GM23338 (cell line): ENCODE measurements at regions not wholly inside any gene's neighbourhood (a gene's known extent, or its start where the extent isn't known, plus 50 kb on each side); places are given as distances from the start of the nearest gene placed in this dataset.

Experiments
- CREB1 ChIP-seq: fragments of 250-450 bp; sonication (Bioruptor Pico); IDR thresholded peaks from 2 replicates; pipeline ENCODE4 v1.5.0; 2020; ENCODE audit warnings: low read depth, mild to moderate bottlenecking, moderate library complexity
- EZH2 ChIP-seq: fragments of 200-600 bp; sonication (generic); IDR thresholded peaks from one replicate; pipeline ENCODE4 v1.8.0; 2017; ENCODE audit warnings: antibody characterized with exemption, mild to moderate bottlenecking, low read depth; ENCODE audit not compliant: unreplicated experiment
- EZH2phosphoT487 ChIP-seq: fragments of 200-600 bp; sonication (generic); IDR thresholded peaks from one replicate; pipeline ENCODE4 v1.8.1; 2018; ENCODE audit warnings: antibody characterized with exemption; ENCODE audit not compliant: unreplicated experiment
- JUNB ChIP-seq: IDR thresholded peaks from one replicate; pipeline ENCODE4 v1.6.1; 2016; ENCODE audit warnings: antibody characterized with exemption; ENCODE audit not compliant: unreplicated experiment
- NANOG ChIP-seq: IDR thresholded peaks from 2 replicates; pipeline ENCODE4 v1.6.1; 2016; ENCODE audit warnings: antibody characterized with exemption, borderline replicate concordance
- POLR2AphosphoS5 ChIP-seq: IDR thresholded peaks from 2 replicates; pipeline ENCODE4 v1.6.1; 2016; ENCODE audit warnings: antibody characterized with exemption, low read depth
- STAT1 ChIP-seq: IDR thresholded peaks from one replicate; pipeline ENCODE4 v1.6.1; 2016; ENCODE audit warnings: antibody characterized with exemption; ENCODE audit not compliant: unreplicated experiment
- ZNF114 ChIP-seq: fragments of 250-450 bp; sonication (Bioruptor Pico); IDR thresholded peaks from 2 replicates; pipeline ENCODE4 v1.5.0; 2020; ENCODE audit warnings: mild to moderate bottlenecking, moderate library complexity
- ZNF331 ChIP-seq: fragments of 250-450 bp; sonication (Bioruptor Pico); IDR thresholded peaks from 2 replicates; pipeline ENCODE4 v1.5.0; 2020; ENCODE audit warnings: low read depth, mild to moderate bottlenecking, moderate library complexity
- TF ChIP-seq, protein P1 (sequence below), 2 experiments: fragments of 200-600 bp in 1 of 2; sonication (generic) in 1 of 2; conservative IDR thresholded peaks; 2 replicates each; pipeline versions ENCODE4 v1.5.1 to v1.6.1; 2016 to 2017; ENCODE audit warnings: antibody characterized with exemption in 2 of 2, low read depth in 2 of 2, mild to moderate bottlenecking in 2 of 2, moderate library complexity in 1 of 2
- TF ChIP-seq, protein P2 (sequence below): IDR thresholded peaks from 2 replicates; pipeline ENCODE4 v1.6.1; 2016; ENCODE audit warnings: antibody characterized with exemption
- TF ChIP-seq, protein P3 (sequence below): IDR thresholded peaks from one replicate; pipeline ENCODE4 v1.6.1; 2018; ENCODE audit warnings: antibody characterized with exemption; ENCODE audit not compliant: unreplicated experiment
- TF ChIP-seq, protein P4 (sequence below): fragments of 250-450 bp; sonication (Bioruptor Pico); IDR thresholded peaks from 2 replicates; pipeline ENCODE4 v1.5.0; 2020; ENCODE audit warnings: mild to moderate bottlenecking, moderate library complexity

DNA sequence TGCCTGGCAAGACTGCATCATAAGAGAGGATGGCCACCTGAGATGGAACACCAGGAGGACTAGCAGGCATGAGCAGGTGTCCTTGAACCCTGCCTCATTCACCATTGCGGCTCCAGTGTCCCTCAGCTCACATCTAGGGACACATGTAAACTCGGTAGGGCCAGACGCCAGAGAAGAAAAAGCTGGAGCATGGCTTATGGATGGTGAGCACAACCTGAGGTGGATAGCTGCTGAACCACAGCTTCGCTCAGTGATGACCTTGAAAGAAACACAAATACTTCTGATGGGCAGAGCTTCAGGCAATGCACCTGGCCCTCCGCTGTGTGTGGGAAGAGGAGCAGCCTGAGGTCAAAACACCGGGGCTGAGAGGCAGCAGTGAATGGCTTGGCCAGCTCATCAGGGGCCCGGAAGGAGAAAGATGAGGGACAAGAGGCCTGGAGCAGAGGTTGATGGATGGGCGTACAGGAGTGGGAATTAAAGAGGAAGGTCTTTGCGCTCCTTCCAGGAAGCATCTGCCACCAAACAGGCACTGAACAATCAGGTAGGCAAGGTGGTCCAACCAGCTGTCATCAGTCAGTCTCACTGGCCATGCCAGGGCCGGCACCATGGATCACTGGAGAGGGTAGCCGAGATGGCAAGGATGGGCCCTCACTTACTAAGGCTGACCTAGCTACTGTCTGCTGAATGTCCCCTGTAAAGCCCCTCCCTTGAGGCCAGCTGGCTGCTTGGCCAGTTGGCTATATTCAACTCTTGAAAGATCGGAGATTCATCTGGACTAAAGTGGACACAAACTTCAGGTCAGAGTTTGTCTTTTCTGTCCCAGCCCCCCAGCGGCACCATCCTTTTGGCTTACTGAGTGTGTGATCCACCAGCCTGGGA is 89.7 kb downstream of the MYEOV start:
- no peak for TF ChIP-seq ZNF114 (CRISPR knock-in tag)
- TF ChIP-seq EZH2phosphoT487 = no peak
- TF ChIP-seq JUNB = no peak
- TF ChIP-seq, protein P1, sequence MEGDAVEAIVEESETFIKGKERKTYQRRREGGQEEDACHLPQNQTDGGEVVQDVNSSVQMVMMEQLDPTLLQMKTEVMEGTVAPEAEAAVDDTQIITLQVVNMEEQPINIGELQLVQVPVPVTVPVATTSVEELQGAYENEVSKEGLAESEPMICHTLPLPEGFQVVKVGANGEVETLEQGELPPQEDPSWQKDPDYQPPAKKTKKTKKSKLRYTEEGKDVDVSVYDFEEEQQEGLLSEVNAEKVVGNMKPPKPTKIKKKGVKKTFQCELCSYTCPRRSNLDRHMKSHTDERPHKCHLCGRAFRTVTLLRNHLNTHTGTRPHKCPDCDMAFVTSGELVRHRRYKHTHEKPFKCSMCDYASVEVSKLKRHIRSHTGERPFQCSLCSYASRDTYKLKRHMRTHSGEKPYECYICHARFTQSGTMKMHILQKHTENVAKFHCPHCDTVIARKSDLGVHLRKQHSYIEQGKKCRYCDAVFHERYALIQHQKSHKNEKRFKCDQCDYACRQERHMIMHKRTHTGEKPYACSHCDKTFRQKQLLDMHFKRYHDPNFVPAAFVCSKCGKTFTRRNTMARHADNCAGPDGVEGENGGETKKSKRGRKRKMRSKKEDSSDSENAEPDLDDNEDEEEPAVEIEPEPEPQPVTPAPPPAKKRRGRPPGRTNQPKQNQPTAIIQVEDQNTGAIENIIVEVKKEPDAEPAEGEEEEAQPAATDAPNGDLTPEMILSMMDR (conservative IDR thresholded peaks at IDR 0.05; ENCODE audit: low read depth in 2 of 2) = no peak
- TF ChIP-seq, protein P2, sequence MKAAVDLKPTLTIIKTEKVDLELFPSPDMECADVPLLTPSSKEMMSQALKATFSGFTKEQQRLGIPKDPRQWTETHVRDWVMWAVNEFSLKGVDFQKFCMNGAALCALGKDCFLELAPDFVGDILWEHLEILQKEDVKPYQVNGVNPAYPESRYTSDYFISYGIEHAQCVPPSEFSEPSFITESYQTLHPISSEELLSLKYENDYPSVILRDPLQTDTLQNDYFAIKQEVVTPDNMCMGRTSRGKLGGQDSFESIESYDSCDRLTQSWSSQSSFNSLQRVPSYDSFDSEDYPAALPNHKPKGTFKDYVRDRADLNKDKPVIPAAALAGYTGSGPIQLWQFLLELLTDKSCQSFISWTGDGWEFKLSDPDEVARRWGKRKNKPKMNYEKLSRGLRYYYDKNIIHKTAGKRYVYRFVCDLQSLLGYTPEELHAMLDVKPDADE = no peak
- TF ChIP-seq POLR2AphosphoS5 = no peak
- TF ChIP-seq, protein P3, sequence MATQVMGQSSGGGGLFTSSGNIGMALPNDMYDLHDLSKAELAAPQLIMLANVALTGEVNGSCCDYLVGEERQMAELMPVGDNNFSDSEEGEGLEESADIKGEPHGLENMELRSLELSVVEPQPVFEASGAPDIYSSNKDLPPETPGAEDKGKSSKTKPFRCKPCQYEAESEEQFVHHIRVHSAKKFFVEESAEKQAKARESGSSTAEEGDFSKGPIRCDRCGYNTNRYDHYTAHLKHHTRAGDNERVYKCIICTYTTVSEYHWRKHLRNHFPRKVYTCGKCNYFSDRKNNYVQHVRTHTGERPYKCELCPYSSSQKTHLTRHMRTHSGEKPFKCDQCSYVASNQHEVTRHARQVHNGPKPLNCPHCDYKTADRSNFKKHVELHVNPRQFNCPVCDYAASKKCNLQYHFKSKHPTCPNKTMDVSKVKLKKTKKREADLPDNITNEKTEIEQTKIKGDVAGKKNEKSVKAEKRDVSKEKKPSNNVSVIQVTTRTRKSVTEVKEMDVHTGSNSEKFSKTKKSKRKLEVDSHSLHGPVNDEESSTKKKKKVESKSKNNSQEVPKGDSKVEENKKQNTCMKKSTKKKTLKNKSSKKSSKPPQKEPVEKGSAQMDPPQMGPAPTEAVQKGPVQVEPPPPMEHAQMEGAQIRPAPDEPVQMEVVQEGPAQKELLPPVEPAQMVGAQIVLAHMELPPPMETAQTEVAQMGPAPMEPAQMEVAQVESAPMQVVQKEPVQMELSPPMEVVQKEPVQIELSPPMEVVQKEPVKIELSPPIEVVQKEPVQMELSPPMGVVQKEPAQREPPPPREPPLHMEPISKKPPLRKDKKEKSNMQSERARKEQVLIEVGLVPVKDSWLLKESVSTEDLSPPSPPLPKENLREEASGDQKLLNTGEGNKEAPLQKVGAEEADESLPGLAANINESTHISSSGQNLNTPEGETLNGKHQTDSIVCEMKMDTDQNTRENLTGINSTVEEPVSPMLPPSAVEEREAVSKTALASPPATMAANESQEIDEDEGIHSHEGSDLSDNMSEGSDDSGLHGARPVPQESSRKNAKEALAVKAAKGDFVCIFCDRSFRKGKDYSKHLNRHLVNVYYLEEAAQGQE = no peak
- TF ChIP-seq EZH2 = no peak
- TF ChIP-seq CREB1 (CRISPR knock-in tag) = no peak
- no peak for TF ChIP-seq STAT1
- no peak for TF ChIP-seq NANOG
- TF ChIP-seq ZNF331 = no peak
- TF ChIP-seq, protein P4, sequence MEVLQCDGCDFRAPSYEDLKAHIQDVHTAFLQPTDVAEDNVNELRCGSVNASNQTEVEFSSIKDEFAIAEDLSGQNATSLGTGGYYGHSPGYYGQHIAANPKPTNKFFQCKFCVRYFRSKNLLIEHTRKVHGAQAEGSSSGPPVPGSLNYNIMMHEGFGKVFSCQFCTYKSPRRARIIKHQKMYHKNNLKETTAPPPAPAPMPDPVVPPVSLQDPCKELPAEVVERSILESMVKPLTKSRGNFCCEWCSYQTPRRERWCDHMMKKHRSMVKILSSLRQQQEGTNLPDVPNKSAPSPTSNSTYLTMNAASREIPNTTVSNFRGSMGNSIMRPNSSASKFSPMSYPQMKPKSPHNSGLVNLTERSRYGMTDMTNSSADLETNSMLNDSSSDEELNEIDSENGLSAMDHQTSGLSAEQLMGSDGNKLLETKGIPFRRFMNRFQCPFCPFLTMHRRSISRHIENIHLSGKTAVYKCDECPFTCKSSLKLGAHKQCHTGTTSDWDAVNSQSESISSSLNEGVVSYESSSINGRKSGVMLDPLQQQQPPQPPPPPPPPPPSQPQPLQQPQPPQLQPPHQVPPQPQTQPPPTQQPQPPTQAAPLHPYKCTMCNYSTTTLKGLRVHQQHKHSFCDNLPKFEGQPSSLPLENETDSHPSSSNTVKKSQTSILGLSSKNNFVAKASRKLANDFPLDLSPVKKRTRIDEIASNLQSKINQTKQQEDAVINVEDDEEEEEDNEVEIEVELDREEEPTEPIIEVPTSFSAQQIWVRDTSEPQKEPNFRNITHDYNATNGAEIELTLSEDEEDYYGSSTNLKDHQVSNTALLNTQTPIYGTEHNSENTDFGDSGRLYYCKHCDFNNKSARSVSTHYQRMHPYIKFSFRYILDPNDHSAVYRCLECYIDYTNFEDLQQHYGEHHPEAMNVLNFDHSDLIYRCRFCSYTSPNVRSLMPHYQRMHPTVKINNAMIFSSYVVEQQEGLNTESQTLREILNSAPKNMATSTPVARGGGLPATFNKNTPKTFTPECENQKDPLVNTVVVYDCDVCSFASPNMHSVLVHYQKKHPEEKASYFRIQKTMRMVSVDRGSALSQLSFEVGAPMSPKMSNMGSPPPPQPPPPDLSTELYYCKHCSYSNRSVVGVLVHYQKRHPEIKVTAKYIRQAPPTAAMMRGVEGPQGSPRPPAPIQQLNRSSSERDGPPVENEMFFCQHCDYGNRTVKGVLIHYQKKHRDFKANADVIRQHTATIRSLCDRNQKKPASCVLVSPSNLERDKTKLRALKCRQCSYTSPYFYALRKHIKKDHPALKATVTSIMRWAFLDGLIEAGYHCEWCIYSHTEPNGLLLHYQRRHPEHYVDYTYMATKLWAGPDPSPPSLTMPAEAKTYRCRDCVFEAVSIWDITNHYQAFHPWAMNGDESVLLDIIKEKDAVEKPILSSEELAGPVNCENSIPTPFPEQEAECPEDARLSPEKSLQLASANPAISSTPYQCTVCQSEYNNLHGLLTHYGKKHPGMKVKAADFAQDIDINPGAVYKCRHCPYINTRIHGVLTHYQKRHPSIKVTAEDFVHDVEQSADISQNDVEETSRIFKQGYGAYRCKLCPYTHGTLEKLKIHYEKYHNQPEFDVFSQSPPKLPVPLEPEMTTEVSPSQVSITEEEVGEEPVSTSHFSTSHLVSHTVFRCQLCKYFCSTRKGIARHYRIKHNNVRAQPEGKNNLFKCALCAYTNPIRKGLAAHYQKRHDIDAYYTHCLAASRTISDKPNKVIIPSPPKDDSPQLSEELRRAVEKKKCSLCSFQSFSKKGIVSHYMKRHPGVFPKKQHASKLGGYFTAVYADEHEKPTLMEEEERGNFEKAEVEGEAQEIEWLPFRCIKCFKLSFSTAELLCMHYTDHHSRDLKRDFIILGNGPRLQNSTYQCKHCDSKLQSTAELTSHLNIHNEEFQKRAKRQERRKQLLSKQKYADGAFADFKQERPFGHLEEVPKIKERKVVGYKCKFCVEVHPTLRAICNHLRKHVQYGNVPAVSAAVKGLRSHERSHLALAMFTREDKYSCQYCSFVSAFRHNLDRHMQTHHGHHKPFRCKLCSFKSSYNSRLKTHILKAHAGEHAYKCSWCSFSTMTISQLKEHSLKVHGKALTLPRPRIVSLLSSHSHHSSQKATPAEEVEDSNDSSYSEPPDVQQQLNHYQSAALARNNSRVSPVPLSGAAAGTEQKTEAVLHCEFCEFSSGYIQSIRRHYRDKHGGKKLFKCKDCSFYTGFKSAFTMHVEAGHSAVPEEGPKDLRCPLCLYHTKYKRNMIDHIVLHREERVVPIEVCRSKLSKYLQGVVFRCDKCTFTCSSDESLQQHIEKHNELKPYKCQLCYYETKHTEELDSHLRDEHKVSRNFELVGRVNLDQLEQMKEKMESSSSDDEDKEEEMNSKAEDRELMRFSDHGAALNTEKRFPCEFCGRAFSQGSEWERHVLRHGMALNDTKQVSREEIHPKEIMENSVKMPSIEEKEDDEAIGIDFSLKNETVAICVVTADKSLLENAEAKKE (CRISPR knock-in tag) = no peak
